Spleen (tissue), 7 donors: ENCODE measurements at regions not wholly inside any gene's neighbourhood (a gene's known extent, or its start where the extent isn't known, plus 50 kb on each side); places are given as distances from the start of the nearest gene placed in this dataset.

Source experiments
- POLR2A ChIP-seq, 3 donors: fragments of 450-650 bp; IDR thresholded peaks; one replicate each; pipeline ENCODE4 v1.5.1; 2017; ENCODE audit warnings: antibody characterized with exemption in 3 of 3, mild to moderate bottlenecking in 1 of 3
- TF ChIP-seq, protein P1 (sequence below), 11 experiments: fragments of 200-600 bp in 7 of 11; fragments of 450-650 bp in 4 of 11; sonication (generic) in 4 of 11; IDR thresholded peaks in 8 of 11; conservative IDR thresholded peaks in 3 of 11; 1 replicate in 7 of 11; 2 replicates in 4 of 11; pipeline versions ENCODE4 v1.4.0 to v1.8.0; 2016 to 2021; ENCODE audit warnings: antibody characterized with exemption in 11 of 11, inconsistent platforms in 4 of 11, mild to moderate bottlenecking in 1 of 11
- donor health status: DM: no; HTN: no; CAD: no; lungs with moderate emphysema.
- donor health status: DM: no; HTN: no; CAD: no.
- donor health status: DM: no; HTN: no; CAD: no.

- TF ChIP-seq, protein P1, sequence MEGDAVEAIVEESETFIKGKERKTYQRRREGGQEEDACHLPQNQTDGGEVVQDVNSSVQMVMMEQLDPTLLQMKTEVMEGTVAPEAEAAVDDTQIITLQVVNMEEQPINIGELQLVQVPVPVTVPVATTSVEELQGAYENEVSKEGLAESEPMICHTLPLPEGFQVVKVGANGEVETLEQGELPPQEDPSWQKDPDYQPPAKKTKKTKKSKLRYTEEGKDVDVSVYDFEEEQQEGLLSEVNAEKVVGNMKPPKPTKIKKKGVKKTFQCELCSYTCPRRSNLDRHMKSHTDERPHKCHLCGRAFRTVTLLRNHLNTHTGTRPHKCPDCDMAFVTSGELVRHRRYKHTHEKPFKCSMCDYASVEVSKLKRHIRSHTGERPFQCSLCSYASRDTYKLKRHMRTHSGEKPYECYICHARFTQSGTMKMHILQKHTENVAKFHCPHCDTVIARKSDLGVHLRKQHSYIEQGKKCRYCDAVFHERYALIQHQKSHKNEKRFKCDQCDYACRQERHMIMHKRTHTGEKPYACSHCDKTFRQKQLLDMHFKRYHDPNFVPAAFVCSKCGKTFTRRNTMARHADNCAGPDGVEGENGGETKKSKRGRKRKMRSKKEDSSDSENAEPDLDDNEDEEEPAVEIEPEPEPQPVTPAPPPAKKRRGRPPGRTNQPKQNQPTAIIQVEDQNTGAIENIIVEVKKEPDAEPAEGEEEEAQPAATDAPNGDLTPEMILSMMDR (IDR thresholded peaks at IDR 0.05 in 8 of 11, conservative IDR thresholded peaks at IDR 0.05 in 3 of 11), result no peak
- TF ChIP-seq POLR2A (IDR thresholded peaks at IDR 0.05), result no peak
These were observed 147.5 kb upstream of the SMLR1 start for GRCh38 chr6:130679684-130680083.
